Hepatocyte (in vitro differentiated cells): ENCODE measurements at regions not wholly inside any gene's neighbourhood (a gene's known extent, or its start where the extent isn't known, plus 50 kb on each side); places are given as distances from the start of the nearest gene placed in this dataset.

ENCODE experiments used
- DNase-seq: peaks from one replicate; pipeline ENCODE4 v3.0.0-alpha.2; 2016; ENCODE audit warnings: low spot score
- H2AFZ ChIP-seq: fragments of 200-600 bp; sonication (generic); 2 replicates; pipeline ENCODE4 v1.6.0; 2016; ENCODE audit warnings: antibody characterized with exemption, mild to moderate bottlenecking
- H3K27ac ChIP-seq: fragments of 200-600 bp; sonication (generic); 2 replicates; pipeline ENCODE4 v1.5.1; 2016; ENCODE audit warnings: mild to moderate bottlenecking
- H3K27me3 ChIP-seq: fragments of 200-600 bp; sonication (generic); 2 replicates; pipeline ENCODE4 v1.6.1; 2016
- H3K36me3 ChIP-seq: fragments of 200-600 bp; sonication (generic); replicated peaks from 2 replicates; pipeline ENCODE4 v1.5.1; 2016; ENCODE audit warnings: low read depth; ENCODE audit not compliant: insufficient read depth
- H3K4me1 ChIP-seq: fragments of 200-600 bp; sonication (generic); 2 replicates; pipeline ENCODE4 v1.5.1; 2016; ENCODE audit warnings: mild to moderate bottlenecking, moderate library complexity; ENCODE audit not compliant: insufficient read depth
- H3K4me2 ChIP-seq: fragments of 200-600 bp; sonication (generic); 2 replicates; pipeline ENCODE4 v1.6.0; 2016
- H3K4me3 ChIP-seq: fragments of 200-600 bp; sonication (generic); 2 replicates; pipeline ENCODE4 v1.5.1; 2016; ENCODE audit warnings: mild to moderate bottlenecking
- H3K79me2 ChIP-seq: fragments of 200-600 bp; sonication (generic); 2 replicates; pipeline ENCODE4 v1.6.0; 2017; ENCODE audit warnings: mild to moderate bottlenecking
- H3K9me2 ChIP-seq: fragments of 200-600 bp; sonication (generic); replicated peaks from 2 replicates; pipeline ENCODE4 v1.6.0; 2017; ENCODE audit warnings: mild to moderate bottlenecking; ENCODE audit not compliant: insufficient read depth
- H3K9me3 ChIP-seq: fragments of 200-600 bp; sonication (generic); 2 replicates; pipeline ENCODE4 v1.5.1; 2016; ENCODE audit warnings: low read depth, mild to moderate bottlenecking
- H4K20me1 ChIP-seq: fragments of 200-600 bp; sonication (generic); 2 replicates; pipeline ENCODE4 v1.6.0; 2016; ENCODE audit warnings: mild to moderate bottlenecking; ENCODE audit not compliant: insufficient read depth, poor library complexity, severe bottlenecking
- EZH2 ChIP-seq: fragments of 200-600 bp; sonication (generic); IDR thresholded peaks from 2 replicates; pipeline ENCODE4 v1.6.1; 2016; ENCODE audit warnings: antibody characterized with exemption, mild to moderate bottlenecking, borderline replicate concordance
- EZH2phosphoT487 ChIP-seq: fragments of 200-600 bp; sonication (generic); IDR thresholded peaks from one replicate; pipeline ENCODE4 v1.6.1; 2018; ENCODE audit warnings: antibody characterized with exemption, mild to moderate bottlenecking, low read depth, moderate library complexity; ENCODE audit not compliant: unreplicated experiment, severe bottlenecking
- WGBS: methylation state at CpG from one replicate; pipeline ENCODE4 v1.1.6; 2016; ENCODE audit warnings: low lambda C conversion rate; ENCODE audit errors: missing lambda C conversion rate; 5-methylcytosine and 5-hydroxymethylcytosine counted together
- TF ChIP-seq, protein P1 (sequence below): fragments of 200-600 bp; sonication (generic); IDR thresholded peaks from 2 replicates; pipeline ENCODE4 v1.5.1; 2016; ENCODE audit warnings: antibody characterized with exemption, mild to moderate bottlenecking; ENCODE audit not compliant: poor library complexity

DNA sequence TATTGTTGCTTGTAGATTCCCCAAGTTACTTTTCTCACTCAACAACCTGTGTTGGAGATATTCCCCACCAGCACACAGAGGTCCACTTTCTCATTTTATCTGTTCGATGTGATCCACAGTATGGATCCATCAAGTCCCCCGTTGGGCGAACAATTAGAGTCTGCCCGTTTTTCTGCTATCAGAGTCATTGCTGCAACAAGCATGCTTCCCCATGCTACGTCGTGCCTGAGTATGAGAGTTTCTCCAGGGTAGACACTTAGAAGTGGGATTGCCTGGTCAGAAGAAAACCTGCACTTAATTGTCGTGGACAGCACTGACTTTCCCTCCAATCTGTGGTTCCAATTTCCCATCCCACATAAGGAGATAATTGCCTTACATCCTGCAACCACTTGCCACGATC, 62.7 kb upstream of the SHOX start:
- no peaks in the 10 kb centered on the region for H3K36me3 ChIP-seq
- no peaks in the 10 kb centered on the region for H3K27me3 ChIP-seq
- H3K9me2 ChIP-seq, result no peaks in the 10 kb centered on the region
- H2AFZ ChIP-seq, result no peak overlapping the region
- DNase-seq, result no peak
- H3K9me3 ChIP-seq, result no peaks in the 10 kb centered on the region
- H3K79me2 ChIP-seq, result no peaks in the 10 kb centered on the region
- H4K20me1 ChIP-seq, result no peaks in the 10 kb centered on the region
- 84% methylated on average over 8 of the region's 8 CpGs for WGBS
- TF ChIP-seq EZH2 (no peak), EZH2phosphoT487 (no peak)
- TF ChIP-seq, protein P1, sequence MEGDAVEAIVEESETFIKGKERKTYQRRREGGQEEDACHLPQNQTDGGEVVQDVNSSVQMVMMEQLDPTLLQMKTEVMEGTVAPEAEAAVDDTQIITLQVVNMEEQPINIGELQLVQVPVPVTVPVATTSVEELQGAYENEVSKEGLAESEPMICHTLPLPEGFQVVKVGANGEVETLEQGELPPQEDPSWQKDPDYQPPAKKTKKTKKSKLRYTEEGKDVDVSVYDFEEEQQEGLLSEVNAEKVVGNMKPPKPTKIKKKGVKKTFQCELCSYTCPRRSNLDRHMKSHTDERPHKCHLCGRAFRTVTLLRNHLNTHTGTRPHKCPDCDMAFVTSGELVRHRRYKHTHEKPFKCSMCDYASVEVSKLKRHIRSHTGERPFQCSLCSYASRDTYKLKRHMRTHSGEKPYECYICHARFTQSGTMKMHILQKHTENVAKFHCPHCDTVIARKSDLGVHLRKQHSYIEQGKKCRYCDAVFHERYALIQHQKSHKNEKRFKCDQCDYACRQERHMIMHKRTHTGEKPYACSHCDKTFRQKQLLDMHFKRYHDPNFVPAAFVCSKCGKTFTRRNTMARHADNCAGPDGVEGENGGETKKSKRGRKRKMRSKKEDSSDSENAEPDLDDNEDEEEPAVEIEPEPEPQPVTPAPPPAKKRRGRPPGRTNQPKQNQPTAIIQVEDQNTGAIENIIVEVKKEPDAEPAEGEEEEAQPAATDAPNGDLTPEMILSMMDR, result no peak
- no peak overlapping the region for H3K4me2 ChIP-seq
- H3K4me3 ChIP-seq, result no peak overlapping the region
- H3K27ac ChIP-seq, result no peak overlapping the region
- no peaks in the 10 kb centered on the region for H3K4me1 ChIP-seq

GRCh38 chrX:568311-568710, 62.3 kb upstream of the SHOX start:
- WGBS, result 96% methylated on average over 1 of the region's 1 CpG
- H3K9me2 ChIP-seq, result no peaks in the 10 kb centered on the region
- TF ChIP-seq, protein P1, result no peak
- TF ChIP-seq EZH2, result no peak
- TF ChIP-seq EZH2phosphoT487, result no peak
- no peaks in the 10 kb centered on the region for H3K4me1 ChIP-seq
- no peak overlapping the region for H3K4me2 ChIP-seq
- H3K27ac ChIP-seq, result no peak overlapping the region
- no peak overlapping the region for H3K4me3 ChIP-seq
- no peak for DNase-seq
- no peaks in the 10 kb centered on the region for H3K27me3 ChIP-seq
- H4K20me1 ChIP-seq, result no peaks in the 10 kb centered on the region
- H3K36me3 ChIP-seq, result no peaks in the 10 kb centered on the region
- no peaks in the 10 kb centered on the region for H3K79me2 ChIP-seq
- H3K9me3 ChIP-seq, result no peaks in the 10 kb centered on the region
- no peak overlapping the region for H2AFZ ChIP-seq

DNA sequence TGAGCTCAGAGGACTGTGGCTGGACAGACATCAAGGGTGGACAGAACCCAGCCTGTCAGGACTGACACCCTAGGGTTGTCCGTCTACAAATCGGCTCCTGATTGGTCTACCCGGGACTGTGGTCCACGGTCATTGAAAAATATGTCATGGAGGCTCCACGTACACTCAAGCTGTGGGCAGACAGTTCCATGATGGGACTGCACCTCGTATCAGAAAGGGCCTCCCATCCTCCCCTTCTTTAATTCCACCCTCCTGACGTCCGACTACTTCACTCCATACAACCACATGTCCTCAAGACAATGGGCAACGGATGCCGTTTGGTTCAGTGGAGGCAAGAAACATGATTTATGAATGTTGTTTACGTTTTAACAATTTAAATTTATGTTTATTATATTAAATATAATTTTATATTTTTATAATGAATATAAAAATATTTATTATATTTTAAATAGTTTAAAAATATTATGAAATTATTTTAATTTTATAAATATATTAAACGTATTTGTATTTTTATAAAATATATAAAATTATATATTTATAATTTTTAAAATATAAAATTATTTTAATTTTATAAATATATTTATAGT, 58.0 kb upstream of the SHOX start:
- Histone ChIP-seq H3K9me3 (no peaks in the 10 kb centered on the region), H3K79me2 (no peaks in the 10 kb centered on the region), H3K4me1 (no peaks in the 10 kb centered on the region), H3K4me3 (no peak overlapping the region), H3K9me2 (no peaks in the 10 kb centered on the region), H3K36me3 (no peaks in the 10 kb centered on the region), H4K20me1 (no peaks in the 10 kb centered on the region), H3K27me3 (no peaks in the 10 kb centered on the region), H3K27ac (no peak overlapping the region), H2AFZ (no peak overlapping the region), H3K4me2 (no peak overlapping the region)
- TF ChIP-seq, protein P1, result no peak
- TF ChIP-seq EZH2phosphoT487 (no peak), EZH2 (no peak)
- WGBS, result 85% methylated on average over 12 of the region's 12 CpGs
- no peak for DNase-seq
